Keratinocyte (primary cell): ENCODE measurements at regions not wholly inside any gene's neighbourhood (a gene's known extent, or its start where the extent isn't known, plus 50 kb on each side); places are given as distances from the start of the nearest gene placed in this dataset.

Experiments
- DNase-seq: peaks from one replicate; pipeline ENCODE4 v3.0.0-alpha.2; 2011; ENCODE audit warnings: low read depth, missing footprints, low spot score
- FAIRE-seq: peaks from 2 replicates; lab custom pipeline; 2011; peaks lifted over from hg19 to GRCh38; lab: Jason Lieb, UNC
- H2AFZ ChIP-seq: 2 replicates; pipeline ENCODE4 v1.6.0; 2012; ENCODE audit warnings: low read length, control low read depth, inconsistent platforms; ENCODE audit not compliant: control insufficient read depth
- H3K27ac ChIP-seq: 2 replicates; pipeline ENCODE4 v1.5.1; 2011; ENCODE audit warnings: low read length; ENCODE audit not compliant: control insufficient read depth, insufficient read depth
- H3K27me3 ChIP-seq: 3 replicates; pipeline ENCODE4 v1.6.0; 2011; ENCODE audit warnings: low read length; ENCODE audit not compliant: control insufficient read depth, insufficient read depth; ENCODE audit errors: extremely low read depth
- H3K36me3 ChIP-seq, 2 experiments: 2 replicates in 1 of 2; 3 replicates in 1 of 2; pipeline ENCODE4 v1.5.1; 2011; ENCODE audit warnings: low read length in 2 of 2, mild to moderate bottlenecking in 1 of 2; ENCODE audit not compliant: control insufficient read depth in 2 of 2, insufficient read depth in 2 of 2; ENCODE audit errors: extremely low read depth in 1 of 2
- H3K4me1 ChIP-seq: 3 replicates; pipeline ENCODE4 v1.5.1; 2011; ENCODE audit warnings: low read length; ENCODE audit not compliant: control insufficient read depth, insufficient read depth; ENCODE audit errors: extremely low read depth
- H3K4me2 ChIP-seq: 3 replicates; pipeline ENCODE4 v1.6.0; 2011; ENCODE audit warnings: low read depth, low read length; ENCODE audit not compliant: control insufficient read depth, insufficient read depth; ENCODE audit errors: extremely low read depth
- H3K4me3 ChIP-seq, 3 experiments: fragments of 200-600 bp in 1 of 3; sonication (generic) in 1 of 3; 2 replicates in 2 of 3; 3 replicates in 1 of 3; pipeline ENCODE4 v1.5.1; 2011 to 2016; ENCODE audit warnings: low read length in 3 of 3, mild to moderate bottlenecking in 3 of 3, control low read depth in 2 of 3, inconsistent platforms in 1 of 3, low read depth in 1 of 3, mixed read lengths in 1 of 3, mixed run types in 1 of 3, moderate library complexity in 1 of 3; ENCODE audit not compliant: control insufficient read depth in 2 of 3, insufficient read depth in 2 of 3; ENCODE audit errors: extremely low read depth in 1 of 3
- H3K79me2 ChIP-seq: 2 replicates; pipeline ENCODE4 v1.6.0; 2012; ENCODE audit warnings: low read length; ENCODE audit not compliant: control insufficient read depth, insufficient read depth
- H3K9ac ChIP-seq: 3 replicates; pipeline ENCODE4 v1.6.0; 2011; ENCODE audit warnings: low read length; ENCODE audit not compliant: control insufficient read depth, insufficient read depth; ENCODE audit errors: extremely low read depth
- H3K9me1 ChIP-seq: 3 replicates; pipeline ENCODE4 v1.6.0; 2011; ENCODE audit warnings: low read length; ENCODE audit not compliant: control insufficient read depth, insufficient read depth; ENCODE audit errors: extremely low read depth
- H3K9me3 ChIP-seq: 2 replicates; pipeline ENCODE4 v1.5.1; 2012; ENCODE audit warnings: low read depth, low read length; ENCODE audit not compliant: control insufficient read depth
- H4K20me1 ChIP-seq: 3 replicates; pipeline ENCODE4 v1.6.0; 2011; ENCODE audit warnings: low read length; ENCODE audit not compliant: control insufficient read depth, insufficient read depth; ENCODE audit errors: extremely low read depth
- CTCF ChIP-seq, 3 experiments: IDR thresholded peaks in 1 of 3; conservative IDR thresholded peaks in 1 of 3; optimal IDR thresholded peaks in 1 of 3; 2 replicates in 2 of 3; 3 replicates in 1 of 3; pipeline versions ENCODE3 to v1.5.1; 2011; ENCODE audit warnings: low read length in 3 of 3, mild to moderate bottlenecking in 3 of 3, moderate library complexity in 2 of 3, control low read depth in 1 of 3, inconsistent platforms in 1 of 3; ENCODE audit not compliant: insufficient read depth in 2 of 3; ENCODE audit errors: extremely low read depth in 1 of 3
- EZH2 ChIP-seq: IDR thresholded peaks from one replicate; pipeline ENCODE4 v1.6.1; 2012; ENCODE audit warnings: inconsistent platforms, mild to moderate bottlenecking, low read length, moderate library complexity
- dilution Hi-C: fragments of 300-500 bp; cut with MboI; formaldehyde crosslinking; loops from one replicate; pipeline ENCODE4 v1.7.0; 2020; ENCODE audit warnings: low sequenced_read_pairs; ENCODE audit not compliant: extremely low pct_ligation_motif_present

GRCh38 chr4:31360786-31361185 lies 640.6 kb downstream of the PCDH7 start:
- no peak for DNase-seq
- H3K79me2 ChIP-seq, result no peaks in the 10 kb centered on the region
- H3K9me1 ChIP-seq, result no peaks in the 10 kb centered on the region
- no peak overlapping the region for H3K4me3 ChIP-seq
- dilution Hi-C loops, result no loop called here
- no peak for TF ChIP-seq CTCF (optimal IDR thresholded peaks at IDR 0.05 in 1 of 3, IDR thresholded peaks at IDR 0.05 in 1 of 3, conservative IDR thresholded peaks at IDR 0.05 in 1 of 3; ENCODE audit: extremely low read depth in 1 of 3, insufficient read depth in 2 of 3, low read length in 3 of 3)
- TF ChIP-seq EZH2, result no peak
- H3K4me2 ChIP-seq, result no peak overlapping the region
- H3K9me3 ChIP-seq, result no peaks in the 10 kb centered on the region
- no peak overlapping the region for H3K9ac ChIP-seq
- H3K27ac ChIP-seq, result no peak overlapping the region
- no peak overlapping the region for H2AFZ ChIP-seq
- H4K20me1 ChIP-seq, result no peaks in the 10 kb centered on the region
- H3K36me3 ChIP-seq, result no peaks in the 10 kb centered on the region
- no peaks in the 10 kb centered on the region for H3K4me1 ChIP-seq
- no peaks in the 10 kb centered on the region for H3K27me3 ChIP-seq
- peak; percentile 44 for FAIRE-seq

GRCh38 chr4:31362756-31363155 lies 642.6 kb downstream of the PCDH7 start:
- no peaks in the 10 kb centered on the region for H3K36me3 ChIP-seq
- TF ChIP-seq CTCF (optimal IDR thresholded peaks at IDR 0.05 in 1 of 3, IDR thresholded peaks at IDR 0.05 in 1 of 3, conservative IDR thresholded peaks at IDR 0.05 in 1 of 3; ENCODE audit: extremely low read depth in 1 of 3, insufficient read depth in 2 of 3, low read length in 3 of 3), result no peak
- TF ChIP-seq EZH2, result no peak
- no peak overlapping the region for H3K4me3 ChIP-seq
- DNase-seq, result no peak
- H3K27me3 ChIP-seq, result no peaks in the 10 kb centered on the region
- no peaks in the 10 kb centered on the region for H3K9me1 ChIP-seq
- H3K79me2 ChIP-seq, result no peaks in the 10 kb centered on the region
- no peaks in the 10 kb centered on the region for H3K4me1 ChIP-seq
- no peak overlapping the region for H3K27ac ChIP-seq
- no peak overlapping the region for H3K9ac ChIP-seq
- no peak overlapping the region for H3K4me2 ChIP-seq
- H4K20me1 ChIP-seq, result no peaks in the 10 kb centered on the region
- H2AFZ ChIP-seq, result no peak overlapping the region
- FAIRE-seq, result no peak
- dilution Hi-C loops, result no loop called here
- no peaks in the 10 kb centered on the region for H3K9me3 ChIP-seq
